HepG2 (cell line): ENCODE measurements at regions not wholly inside any gene's neighbourhood (a gene's known extent, or its start where the extent isn't known, plus 50 kb on each side); places are given as distances from the start of the nearest gene placed in this dataset.
"Not testable (repeated sequence)": the region's sequence is repeated elsewhere in the genome, so short reads cannot be mapped to it uniquely, and the experiment has no call there.

Experiments used
- AGO2 ChIP-seq: fragments of 200-400 bp; formaldehyde crosslinking; optimal IDR thresholded peaks from 2 replicates; pipeline ENCODE3; 2017; ENCODE audit warnings: mild to moderate bottlenecking, low read depth, low read length, moderate library complexity
- ATF7-NPFF ChIP-seq: sonication (generic); formaldehyde crosslinking; IDR thresholded peaks from 2 replicates; pipeline ENCODE4 v1.8.1; 2023; ENCODE audit warnings: mild to moderate bottlenecking, low read depth, missing genetic modification reagents, moderate library complexity
- CHD4 ChIP-seq: fragments of 200-600 bp; sonication (generic); IDR thresholded peaks from 2 replicates; pipeline ENCODE4 v1.7.0; 2017; ENCODE audit warnings: mild to moderate bottlenecking, low read length, borderline replicate concordance
- ETV6 ChIP-seq: sonication (generic); formaldehyde crosslinking; conservative IDR thresholded peaks from 2 replicates; pipeline ENCODE4 v1.4.0; 2020; ENCODE audit warnings: missing genetic modification reagents
- HNF4A ChIP-seq: sonication (generic); formaldehyde crosslinking; IDR thresholded peaks from 2 replicates; pipeline ENCODE4 v1.4.0; 2020; ENCODE audit warnings: missing genetic modification reagents
- HNF4G ChIP-seq, 2 experiments: sonication (generic) in 1 of 2; formaldehyde crosslinking in 1 of 2; IDR thresholded peaks; 2 replicates each; pipeline versions ENCODE4 v1.4.0 to v1.6.1; 2011 to 2020; ENCODE audit warnings: borderline replicate concordance in 2 of 2, low read depth in 2 of 2, mild to moderate bottlenecking in 2 of 2, low read length in 1 of 2, missing genetic modification reagents in 1 of 2, moderate library complexity in 1 of 2
- HOXA3 ChIP-seq: sonication (generic); formaldehyde crosslinking; IDR thresholded peaks from 2 replicates; pipeline ENCODE4 v1.5.0; 2020; ENCODE audit warnings: missing genetic modification reagents
- IRX3 ChIP-seq: sonication (generic); formaldehyde crosslinking; IDR thresholded peaks from 2 replicates; pipeline ENCODE4 v1.8.1; 2023; ENCODE audit warnings: mild to moderate bottlenecking, low read depth, missing genetic modification reagents, borderline replicate concordance
- ISL2 ChIP-seq: sonication (generic); formaldehyde crosslinking; IDR thresholded peaks from 2 replicates; pipeline ENCODE4 v1.5.0; 2020; ENCODE audit warnings: missing genetic modification reagents
- KDM4B ChIP-seq: sonication (generic); formaldehyde crosslinking; IDR thresholded peaks from 2 replicates; pipeline ENCODE4 v1.4.0; 2020; ENCODE audit warnings: missing genetic modification reagents
- NFATC3 ChIP-seq: sonication (generic); formaldehyde crosslinking; IDR thresholded peaks from 2 replicates; pipeline ENCODE4 v1.5.1; 2020; ENCODE audit warnings: mild to moderate bottlenecking, missing genetic modification reagents
- NR2F6 ChIP-seq, 2 experiments: IDR thresholded peaks; 2 replicates each; pipeline ENCODE4 v1.6.1; 2016; ENCODE audit warnings: antibody characterized with exemption in 1 of 2, mild to moderate bottlenecking in 1 of 2
- SALL2 ChIP-seq: sonication (generic); formaldehyde crosslinking; IDR thresholded peaks from 2 replicates; pipeline ENCODE4 v1.8.1; 2023; ENCODE audit warnings: mild to moderate bottlenecking, missing genetic modification reagents, inconsistent platforms
- SRSF1 ChIP-seq: fragments of 200-400 bp; formaldehyde crosslinking; optimal IDR thresholded peaks from 2 replicates; pipeline ENCODE3; 2017; ENCODE audit warnings: mild to moderate bottlenecking, low read depth, low read length, moderate library complexity
- ZNF143 ChIP-seq: sonication (generic); formaldehyde crosslinking; IDR thresholded peaks from 2 replicates; pipeline ENCODE4 v1.4.0; 2020; ENCODE audit warnings: missing genetic modification reagents
- ZNF281 ChIP-seq: sonication (generic); formaldehyde crosslinking; IDR thresholded peaks from 2 replicates; pipeline ENCODE4 v1.4.0; 2020; ENCODE audit warnings: missing genetic modification reagents, borderline replicate concordance
- ZNF598 ChIP-seq: sonication (generic); formaldehyde crosslinking; IDR thresholded peaks from 2 replicates; pipeline ENCODE4 v1.5.1; 2020; ENCODE audit warnings: mild to moderate bottlenecking, missing genetic modification reagents, borderline replicate concordance
- ZSCAN21 ChIP-seq: sonication (generic); formaldehyde crosslinking; IDR thresholded peaks from 2 replicates; pipeline ENCODE4 v1.8.0; 2022; ENCODE audit warnings: mild to moderate bottlenecking, missing genetic modification reagents, moderate library complexity, borderline replicate concordance
- TF ChIP-seq, protein P1 (sequence below): sonication (generic); formaldehyde crosslinking; IDR thresholded peaks from 2 replicates; pipeline ENCODE4 v1.4.0; 2020; ENCODE audit warnings: mild to moderate bottlenecking, missing genetic modification reagents, borderline replicate concordance

DNA sequence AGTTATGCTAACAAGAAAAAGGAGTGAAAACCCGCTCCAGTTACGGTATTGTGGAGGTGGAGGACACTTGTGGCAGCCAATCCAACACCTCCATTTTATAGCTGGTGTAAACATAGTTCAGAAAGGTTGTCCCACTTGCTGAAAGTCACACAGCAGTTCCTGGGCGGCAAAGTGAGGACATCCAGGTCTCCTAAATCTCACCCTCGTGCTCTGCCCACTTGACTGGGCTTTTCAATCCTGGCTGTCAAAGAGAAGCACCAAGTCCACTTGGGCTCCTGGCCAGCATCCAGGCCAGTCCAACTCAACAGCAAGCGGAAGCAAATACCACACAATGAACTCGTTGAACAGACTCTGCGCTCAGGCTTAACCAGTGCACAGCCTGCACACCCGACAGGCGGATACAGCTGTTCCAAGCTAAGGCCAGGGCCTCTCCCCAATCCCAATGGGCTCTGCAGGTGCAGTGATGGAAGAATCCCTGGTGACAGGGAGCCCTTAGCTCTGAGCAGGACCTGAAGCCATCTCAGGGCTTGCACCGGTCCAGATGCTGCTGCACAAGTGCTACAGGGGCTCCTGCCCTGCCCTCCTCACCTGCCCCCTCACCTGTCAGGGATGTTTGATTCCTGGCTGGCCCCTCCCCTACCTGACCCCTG is 89.8 kb upstream of the METTL9 start (continued):
- TF ChIP-seq, protein P1, sequence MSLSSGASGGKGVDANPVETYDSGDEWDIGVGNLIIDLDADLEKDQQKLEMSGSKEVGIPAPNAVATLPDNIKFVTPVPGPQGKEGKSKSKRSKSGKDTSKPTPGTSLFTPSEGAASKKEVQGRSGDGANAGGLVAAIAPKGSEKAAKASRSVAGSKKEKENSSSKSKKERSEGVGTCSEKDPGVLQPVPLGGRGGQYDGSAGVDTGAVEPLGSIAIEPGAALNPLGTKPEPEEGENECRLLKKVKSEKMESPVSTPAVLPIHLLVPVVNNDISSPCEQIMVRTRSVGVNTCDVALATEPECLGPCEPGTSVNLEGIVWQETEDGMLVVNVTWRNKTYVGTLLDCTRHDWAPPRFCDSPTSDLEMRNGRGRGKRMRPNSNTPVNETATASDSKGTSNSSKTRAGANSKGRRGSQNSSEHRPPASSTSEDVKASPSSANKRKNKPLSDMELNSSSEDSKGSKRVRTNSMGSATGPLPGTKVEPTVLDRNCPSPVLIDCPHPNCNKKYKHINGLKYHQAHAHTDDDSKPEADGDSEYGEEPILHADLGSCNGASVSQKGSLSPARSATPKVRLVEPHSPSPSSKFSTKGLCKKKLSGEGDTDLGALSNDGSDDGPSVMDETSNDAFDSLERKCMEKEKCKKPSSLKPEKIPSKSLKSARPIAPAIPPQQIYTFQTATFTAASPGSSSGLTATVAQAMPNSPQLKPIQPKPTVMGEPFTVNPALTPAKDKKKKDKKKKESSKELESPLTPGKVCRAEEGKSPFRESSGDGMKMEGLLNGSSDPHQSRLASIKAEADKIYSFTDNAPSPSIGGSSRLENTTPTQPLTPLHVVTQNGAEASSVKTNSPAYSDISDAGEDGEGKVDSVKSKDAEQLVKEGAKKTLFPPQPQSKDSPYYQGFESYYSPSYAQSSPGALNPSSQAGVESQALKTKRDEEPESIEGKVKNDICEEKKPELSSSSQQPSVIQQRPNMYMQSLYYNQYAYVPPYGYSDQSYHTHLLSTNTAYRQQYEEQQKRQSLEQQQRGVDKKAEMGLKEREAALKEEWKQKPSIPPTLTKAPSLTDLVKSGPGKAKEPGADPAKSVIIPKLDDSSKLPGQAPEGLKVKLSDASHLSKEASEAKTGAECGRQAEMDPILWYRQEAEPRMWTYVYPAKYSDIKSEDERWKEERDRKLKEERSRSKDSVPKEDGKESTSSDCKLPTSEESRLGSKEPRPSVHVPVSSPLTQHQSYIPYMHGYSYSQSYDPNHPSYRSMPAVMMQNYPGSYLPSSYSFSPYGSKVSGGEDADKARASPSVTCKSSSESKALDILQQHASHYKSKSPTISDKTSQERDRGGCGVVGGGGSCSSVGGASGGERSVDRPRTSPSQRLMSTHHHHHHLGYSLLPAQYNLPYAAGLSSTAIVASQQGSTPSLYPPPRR (CRISPR knock-in tag), result peak; percentile 73
- TF ChIP-seq ATF7-NPFF (CRISPR knock-in tag) (0 out of 2 replicates have a peak, but pooled peaks have one; percentile 4), ETV6 (CRISPR knock-in tag) (0 out of 2 replicates have a peak, but pooled peaks have one; percentile 23), ZSCAN21 (peak; percentile 71; the same call in 1 of the 2 replicates), ZNF598 (CRISPR knock-in tag) (peak; percentile 90; the same call in 1 of the 2 replicates), ZNF143 (CRISPR knock-in tag) (peak; percentile 55; the same call in 1 of the 2 replicates), HNF4G (IDR thresholded peaks at IDR 0.05; ENCODE audit: borderline replicate concordance, low read depth, low read length) (peak; percentile 38; the same call in 1 of the 2 replicates), HOXA3 (CRISPR knock-in tag) (peak; percentile 82), HNF4A (CRISPR knock-in tag) (peak; percentile 85), NR2F6 (CRISPR knock-in tag; IDR thresholded peaks at IDR 0.05) (peak; percentile 84), ISL2 (CRISPR knock-in tag) (peak; percentile 63), KDM4B (CRISPR knock-in tag) (peak; percentile 62; the same call in 1 of the 2 replicates), ZNF281 (CRISPR knock-in tag) (peak; percentile 36; the same call in 1 of the 2 replicates), SRSF1 (peak; percentile 36), NFATC3 (CRISPR knock-in tag) (peak; percentile 72; the same call in 1 of the 2 replicates), IRX3 (0 out of 2 replicates have a peak, but pooled peaks have one; percentile 35), CHD4 (peak; percentile 47; the same call in 1 of the 2 replicates), SALL2 (peak; percentile 66; the same call in 1 of the 2 replicates), AGO2 (peak; percentile 13)
- not testable (repeated sequence) for TF ChIP-seq HNF4G (CRISPR knock-in tag; IDR thresholded peaks at IDR 0.05; ENCODE audit: borderline replicate concordance, low read depth); NR2F6 (IDR thresholded peaks at IDR 0.05)
